ENCODE measurements at regions not wholly inside any gene's neighbourhood (a gene's known extent, or its start where the extent isn't known, plus 50 kb on each side); places are given as distances from the start of the nearest gene placed in this dataset.

DNA sequence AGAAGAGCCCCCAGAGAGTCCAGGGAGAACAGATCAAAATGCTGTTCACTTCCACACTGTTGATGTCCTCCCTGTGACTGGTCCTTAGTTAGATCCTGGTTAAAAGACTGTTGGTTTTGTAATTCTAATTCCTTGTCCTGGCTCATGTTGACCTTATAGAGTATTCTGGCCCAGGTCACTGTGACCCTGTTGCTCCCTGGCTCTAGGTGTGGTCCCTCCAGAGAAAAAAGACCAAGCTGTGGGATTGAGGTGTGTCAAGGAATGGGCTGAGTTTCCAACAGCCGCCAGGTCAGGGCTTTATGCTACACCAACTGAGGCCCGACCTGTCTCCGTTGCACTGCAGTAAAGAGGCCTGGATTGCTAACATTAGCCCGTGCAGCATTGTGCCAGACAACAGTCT is 241.0 kb upstream of the MSX2 start:
- Histone ChIP-seq H3K9me3 (ENCODE audit: control insufficient read depth, insufficient read depth, low read depth, low read length) (no peaks in the 10 kb centered on the region; the same call in 1 of the 2 replicates), H3K36me3 (ENCODE audit: control insufficient read depth, insufficient read depth, low read length) (no peaks in the 10 kb centered on the region), H3K4me3 (ENCODE audit: low read depth in 2 of 2, low read length in 2 of 2) (no peak overlapping the region), H3K27me3 (ENCODE audit: control insufficient read depth, insufficient read depth, low read length) (no peaks in the 10 kb centered on the region), H3K4me1 (ENCODE audit: control insufficient read depth, insufficient read depth, low read length) (no peaks in the 10 kb centered on the region), H3K27ac (ENCODE audit: low read length) (no peak overlapping the region)
- POLR2A ChIA-PET: no interaction called here
- no TSS peak for BruUV-seq (replicated peaks)
- intact Hi-C loops (cut with micrococcal nuclease; ENCODE audit: unreplicated experiment): no loop called here
- in situ Hi-C loops (cut with HindIII; ENCODE audit: low pct_unique_long_range_greater_than_20kb, low sequenced_read_pairs): no loop called here
- CTCF ChIA-PET: no interaction called here
- ATAC-seq: no peak
- TF ChIP-seq, protein P1, sequence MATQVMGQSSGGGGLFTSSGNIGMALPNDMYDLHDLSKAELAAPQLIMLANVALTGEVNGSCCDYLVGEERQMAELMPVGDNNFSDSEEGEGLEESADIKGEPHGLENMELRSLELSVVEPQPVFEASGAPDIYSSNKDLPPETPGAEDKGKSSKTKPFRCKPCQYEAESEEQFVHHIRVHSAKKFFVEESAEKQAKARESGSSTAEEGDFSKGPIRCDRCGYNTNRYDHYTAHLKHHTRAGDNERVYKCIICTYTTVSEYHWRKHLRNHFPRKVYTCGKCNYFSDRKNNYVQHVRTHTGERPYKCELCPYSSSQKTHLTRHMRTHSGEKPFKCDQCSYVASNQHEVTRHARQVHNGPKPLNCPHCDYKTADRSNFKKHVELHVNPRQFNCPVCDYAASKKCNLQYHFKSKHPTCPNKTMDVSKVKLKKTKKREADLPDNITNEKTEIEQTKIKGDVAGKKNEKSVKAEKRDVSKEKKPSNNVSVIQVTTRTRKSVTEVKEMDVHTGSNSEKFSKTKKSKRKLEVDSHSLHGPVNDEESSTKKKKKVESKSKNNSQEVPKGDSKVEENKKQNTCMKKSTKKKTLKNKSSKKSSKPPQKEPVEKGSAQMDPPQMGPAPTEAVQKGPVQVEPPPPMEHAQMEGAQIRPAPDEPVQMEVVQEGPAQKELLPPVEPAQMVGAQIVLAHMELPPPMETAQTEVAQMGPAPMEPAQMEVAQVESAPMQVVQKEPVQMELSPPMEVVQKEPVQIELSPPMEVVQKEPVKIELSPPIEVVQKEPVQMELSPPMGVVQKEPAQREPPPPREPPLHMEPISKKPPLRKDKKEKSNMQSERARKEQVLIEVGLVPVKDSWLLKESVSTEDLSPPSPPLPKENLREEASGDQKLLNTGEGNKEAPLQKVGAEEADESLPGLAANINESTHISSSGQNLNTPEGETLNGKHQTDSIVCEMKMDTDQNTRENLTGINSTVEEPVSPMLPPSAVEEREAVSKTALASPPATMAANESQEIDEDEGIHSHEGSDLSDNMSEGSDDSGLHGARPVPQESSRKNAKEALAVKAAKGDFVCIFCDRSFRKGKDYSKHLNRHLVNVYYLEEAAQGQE (IDR thresholded peaks at IDR 0.05; ENCODE audit: insufficient read depth in 1 of 2, low read depth in 2 of 2, low read length in 1 of 2): no peak
- TF ChIP-seq, protein P2, sequence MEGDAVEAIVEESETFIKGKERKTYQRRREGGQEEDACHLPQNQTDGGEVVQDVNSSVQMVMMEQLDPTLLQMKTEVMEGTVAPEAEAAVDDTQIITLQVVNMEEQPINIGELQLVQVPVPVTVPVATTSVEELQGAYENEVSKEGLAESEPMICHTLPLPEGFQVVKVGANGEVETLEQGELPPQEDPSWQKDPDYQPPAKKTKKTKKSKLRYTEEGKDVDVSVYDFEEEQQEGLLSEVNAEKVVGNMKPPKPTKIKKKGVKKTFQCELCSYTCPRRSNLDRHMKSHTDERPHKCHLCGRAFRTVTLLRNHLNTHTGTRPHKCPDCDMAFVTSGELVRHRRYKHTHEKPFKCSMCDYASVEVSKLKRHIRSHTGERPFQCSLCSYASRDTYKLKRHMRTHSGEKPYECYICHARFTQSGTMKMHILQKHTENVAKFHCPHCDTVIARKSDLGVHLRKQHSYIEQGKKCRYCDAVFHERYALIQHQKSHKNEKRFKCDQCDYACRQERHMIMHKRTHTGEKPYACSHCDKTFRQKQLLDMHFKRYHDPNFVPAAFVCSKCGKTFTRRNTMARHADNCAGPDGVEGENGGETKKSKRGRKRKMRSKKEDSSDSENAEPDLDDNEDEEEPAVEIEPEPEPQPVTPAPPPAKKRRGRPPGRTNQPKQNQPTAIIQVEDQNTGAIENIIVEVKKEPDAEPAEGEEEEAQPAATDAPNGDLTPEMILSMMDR (IDR thresholded peaks at IDR 0.05): no peak
- no peak for TF ChIP-seq SIN3A (IDR thresholded peaks at IDR 0.05; ENCODE audit: borderline replicate concordance, insufficient read depth, low read depth, low read length)
- no peak for TF ChIP-seq POLR2AphosphoS5 (IDR thresholded peaks at IDR 0.05; ENCODE audit: low read depth, low read length)
- TF ChIP-seq TCF7L2 (IDR thresholded peaks at IDR 0.05; ENCODE audit: low read depth, low read length): no peak
- DNase-seq (ENCODE audit: low read depth, low spot score): no peak

- CTCF ChIA-PET: no interaction called here
- H3K9me3 ChIP-seq (ENCODE audit: control insufficient read depth, insufficient read depth, low read depth, low read length): no peaks in the 10 kb centered on the region; the same call in 1 of the 2 replicates
- DNase-seq (ENCODE audit: low read depth, low spot score) (no peak), ATAC-seq (no peak)
- H3K4me3 ChIP-seq (ENCODE audit: low read depth in 2 of 2, low read length in 2 of 2): no peak overlapping the region
- no peaks in the 10 kb centered on the region for H3K27me3 ChIP-seq (ENCODE audit: control insufficient read depth, insufficient read depth, low read length)
- H3K27ac ChIP-seq (ENCODE audit: low read length): no peak overlapping the region
- TF ChIP-seq, protein P2 (IDR thresholded peaks at IDR 0.05): no peak
- TF ChIP-seq, protein P1 (IDR thresholded peaks at IDR 0.05; ENCODE audit: insufficient read depth in 1 of 2, low read depth in 2 of 2, low read length in 1 of 2): no peak
- no peak for TF ChIP-seq TCF7L2 (IDR thresholded peaks at IDR 0.05; ENCODE audit: low read depth, low read length)
- no peak for TF ChIP-seq POLR2AphosphoS5 (IDR thresholded peaks at IDR 0.05; ENCODE audit: low read depth, low read length)
- no peak for TF ChIP-seq SIN3A (IDR thresholded peaks at IDR 0.05; ENCODE audit: borderline replicate concordance, insufficient read depth, low read depth, low read length)
- POLR2A ChIA-PET: no interaction called here
- no peaks in the 10 kb centered on the region for H3K4me1 ChIP-seq (ENCODE audit: control insufficient read depth, insufficient read depth, low read length)
- intact Hi-C loops (cut with micrococcal nuclease; ENCODE audit: unreplicated experiment): no loop called here
- H3K36me3 ChIP-seq (ENCODE audit: control insufficient read depth, insufficient read depth, low read length): no peaks in the 10 kb centered on the region
- no TSS peak for BruUV-seq (replicated peaks)
- in situ Hi-C loops (cut with HindIII; ENCODE audit: low pct_unique_long_range_greater_than_20kb, low sequenced_read_pairs): no loop called here
Observed at GRCh38 chr5:174489215-174489614, 235.2 kb upstream of the MSX2 start.

Data from Panc1 (cell line).